ENCODE measurements at regions not wholly inside any gene's neighbourhood (a gene's known extent, or its start where the extent isn't known, plus 50 kb on each side); places are given as distances from the start of the nearest gene placed in this dataset.

DNA sequence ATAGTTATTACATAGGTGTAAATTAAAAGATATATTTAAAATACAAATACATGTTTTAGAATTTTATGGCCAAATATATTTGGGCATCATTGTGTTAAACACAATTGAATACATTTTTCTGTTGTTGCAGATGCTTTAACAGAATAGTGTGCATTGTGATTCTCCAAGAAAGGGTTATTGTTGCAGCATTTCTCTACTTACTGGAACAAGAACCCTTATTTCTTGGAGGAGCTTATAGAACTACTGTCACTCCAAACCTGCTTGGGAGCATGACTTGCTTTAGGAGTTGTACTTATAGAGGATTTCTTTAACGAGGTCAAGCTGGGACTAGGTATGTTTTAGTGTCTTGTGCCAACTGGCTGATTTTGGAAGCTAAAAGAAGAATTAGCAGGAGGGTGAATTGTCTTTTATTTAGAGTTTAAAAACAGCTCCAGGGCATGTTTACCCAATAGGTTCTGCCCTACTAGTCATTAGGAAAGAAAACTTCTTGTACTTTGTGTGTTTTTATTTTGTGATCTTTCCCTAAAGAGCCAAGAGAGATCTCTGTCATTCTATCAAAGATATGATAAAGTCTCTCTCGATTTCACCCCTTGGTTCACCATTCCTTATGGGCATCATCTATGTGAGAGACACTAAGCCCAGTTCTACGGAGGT, 279.8 kb upstream of the SALL1 start:
- DNase-seq (ENCODE audit: low spot score): no peak

GRCh38 chr16:51429041-51429440, 278.0 kb upstream of the SALL1 start:
- DNase-seq (ENCODE audit: low spot score): no peak

DNA sequence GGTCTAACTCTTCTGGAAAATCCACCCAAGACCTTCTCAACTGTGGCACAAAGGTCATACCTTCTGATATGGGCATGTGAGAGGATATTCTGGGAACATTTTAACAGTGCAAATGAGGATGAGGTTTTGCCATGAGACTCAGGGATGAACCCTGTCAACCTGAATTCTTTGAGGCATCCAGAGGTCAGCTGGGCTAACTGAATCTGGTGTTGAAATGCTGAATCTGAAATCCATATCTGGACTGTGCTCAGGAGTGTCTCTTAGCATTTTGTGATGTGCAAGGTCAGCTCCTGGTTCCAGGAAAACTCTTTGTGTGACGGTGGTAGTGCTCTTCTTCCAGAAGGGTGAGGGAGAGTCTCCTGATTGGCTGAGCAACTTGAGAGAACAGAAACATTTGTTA, 276.0 kb upstream of the SALL1 start:
- no peak for DNase-seq (ENCODE audit: low spot score)

GRCh38 chr16:51426276-51426675, 275.2 kb upstream of the SALL1 start:
- DNase-seq (ENCODE audit: low spot score): no peak

DNA sequence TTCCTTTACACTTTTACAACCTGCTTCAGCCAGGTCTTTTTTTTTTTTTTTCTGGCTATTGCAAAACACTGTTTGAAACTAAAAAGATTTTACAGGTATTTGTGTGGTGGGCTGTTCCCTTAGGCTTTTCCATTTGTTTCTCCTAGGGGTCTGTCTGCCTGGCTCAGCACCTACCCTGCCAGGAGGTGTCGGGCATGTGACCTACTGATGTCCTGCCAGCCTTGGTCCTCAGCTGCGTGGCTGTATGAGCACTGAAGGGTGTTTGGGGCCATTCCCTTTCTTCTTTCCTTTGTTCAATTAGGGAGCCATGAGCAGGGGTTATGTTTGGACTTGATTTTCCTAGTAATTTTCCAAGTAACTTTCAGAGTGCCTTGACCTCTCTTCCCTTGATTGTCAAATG, 269.2 kb upstream of the SALL1 start:
- DNase-seq (ENCODE audit: low spot score): no peak

DNA sequence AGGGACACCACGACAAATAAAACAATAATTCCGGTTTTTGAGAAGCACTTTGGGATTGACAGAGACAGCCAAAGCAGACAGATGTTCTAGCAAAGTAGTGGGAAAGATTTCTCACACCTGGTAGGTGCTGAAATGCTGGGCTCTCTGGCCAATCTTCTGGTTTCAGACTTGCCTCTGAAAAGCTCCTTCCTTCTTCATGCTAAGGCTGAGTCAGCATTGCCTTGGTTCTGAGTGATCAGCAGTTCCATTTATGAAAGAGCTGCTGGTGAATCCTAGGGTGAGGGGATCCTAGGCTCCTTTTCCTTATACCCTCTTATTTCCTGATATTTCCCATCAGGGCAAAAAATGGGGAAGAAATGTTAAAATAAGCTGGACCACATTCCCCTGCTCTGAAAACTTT, 268.7 kb upstream of the SALL1 start:
- no peak for DNase-seq (ENCODE audit: low spot score)

DNA sequence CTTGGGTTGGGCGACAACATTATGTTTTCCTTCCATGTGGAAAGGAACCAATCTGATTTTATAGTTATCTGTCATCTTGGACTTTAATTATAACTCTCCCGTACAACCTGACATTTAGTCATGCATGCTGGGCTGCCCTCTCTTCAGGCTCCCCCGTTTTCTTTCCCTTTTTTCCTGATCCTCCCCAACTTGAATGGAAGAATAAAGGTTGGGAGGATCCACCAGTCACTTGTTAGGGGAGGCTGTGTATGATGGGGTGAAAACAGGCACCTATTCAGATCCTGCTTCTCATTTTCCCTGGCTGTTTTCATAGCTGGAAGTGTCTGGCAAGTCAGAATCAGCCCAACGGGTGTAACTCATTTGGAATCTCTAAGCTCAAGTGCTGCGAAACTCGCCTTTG, 267.2 kb upstream of the SALL1 start:
- DNase-seq (ENCODE audit: low spot score): no peak

- no peak for DNase-seq (ENCODE audit: low spot score)
Observed at GRCh38 chr16:51416926-51417325, 265.9 kb upstream of the SALL1 start.

- DNase-seq (ENCODE audit: low spot score): no peak
Observed at GRCh38 chr16:51410125-51410524, 259.1 kb upstream of the SALL1 start.

GRCh38 chr16:51409001-51409675, 258.1 kb upstream of the SALL1 start:
- DNase-seq (ENCODE audit: low spot score): no peak

- peak; percentile 7 for DNase-seq (ENCODE audit: low spot score)
Observed at GRCh38 chr16:51408357-51408756, 257.3 kb upstream of the SALL1 start.

- no peak for DNase-seq (ENCODE audit: low spot score)
Observed at GRCh38 chr16:51407921-51408320, 256.9 kb upstream of the SALL1 start.

- no peak for DNase-seq (ENCODE audit: low spot score)
Observed at GRCh38 chr16:51407199-51407598, 256.1 kb upstream of the SALL1 start.

- DNase-seq (ENCODE audit: low spot score): no peak
Observed at GRCh38 chr16:51405361-51405760, 254.3 kb upstream of the SALL1 start.

GRCh38 chr16:51404386-51404785, 253.3 kb upstream of the SALL1 start:
- no peak for DNase-seq (ENCODE audit: low spot score)

- no peak for DNase-seq (ENCODE audit: low spot score)
Observed at GRCh38 chr16:51402785-51403184, 251.7 kb upstream of the SALL1 start.

DNA sequence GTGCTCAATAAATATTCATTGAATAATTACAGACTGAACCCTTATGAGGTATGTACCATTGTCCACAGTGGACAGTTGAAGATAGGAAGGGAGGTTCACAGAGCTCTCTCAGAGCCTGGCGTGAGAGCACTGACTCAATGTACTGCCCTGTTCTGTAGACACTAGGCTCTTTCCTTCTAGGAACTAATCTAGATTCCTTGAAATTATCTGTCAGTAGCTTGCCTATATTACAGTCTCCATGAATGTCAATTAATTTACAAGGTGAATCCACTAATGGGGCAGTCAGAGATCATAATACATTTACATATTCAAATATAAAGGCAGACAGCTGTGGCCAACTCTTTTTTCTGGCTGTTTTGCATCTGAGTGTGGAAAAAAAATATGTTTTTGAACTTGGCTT, 251.2 kb upstream of the SALL1 start:
- no peak for DNase-seq (ENCODE audit: low spot score)

GRCh38 chr16:51401673-51402072, 250.6 kb upstream of the SALL1 start:
- DNase-seq (ENCODE audit: low spot score): no peak

- no peak for DNase-seq (ENCODE audit: low spot score)
Observed at GRCh38 chr16:51399908-51400670, 249.0 kb upstream of the SALL1 start.

- no peak for DNase-seq (ENCODE audit: low spot score)
Observed at GRCh38 chr16:51394421-51394820, 243.4 kb upstream of the SALL1 start.

DNA sequence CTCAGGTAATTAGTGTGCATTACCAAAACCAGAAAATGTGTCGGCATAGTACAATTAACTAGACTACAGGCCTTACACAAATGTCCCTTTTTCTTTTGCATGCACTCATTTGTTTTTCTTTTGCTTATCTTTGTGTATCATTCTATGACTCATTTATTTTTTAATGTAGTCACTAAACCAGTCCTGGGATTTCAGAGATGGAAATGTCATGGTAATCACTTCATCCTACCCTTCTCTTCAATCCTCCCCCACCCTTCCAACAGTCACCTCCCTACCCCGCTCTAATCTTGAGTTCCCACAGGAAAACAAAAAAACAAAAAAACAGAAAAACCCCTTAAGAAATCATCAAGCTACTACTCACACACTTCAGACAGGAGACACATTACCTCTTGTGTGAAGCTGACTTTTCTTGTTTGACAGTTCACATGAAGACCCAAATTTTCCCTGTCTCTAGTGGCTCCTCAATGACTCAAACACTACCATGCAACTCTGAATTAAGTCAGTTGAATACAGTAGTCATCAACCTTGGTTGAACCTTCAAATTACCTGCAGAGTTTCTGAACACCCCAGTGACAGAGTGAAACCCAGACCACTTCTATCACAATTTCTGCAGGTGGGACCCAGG, 242.4 kb upstream of the SALL1 start:
- no peak for DNase-seq (ENCODE audit: low spot score)

GRCh38 chr16:51392521-51393187, 241.6 kb upstream of the SALL1 start:
- no peak for DNase-seq (ENCODE audit: low spot score)

Data from RKO (cell line).